Neural cell (in vitro differentiated cells): ENCODE measurements at regions not wholly inside any gene's neighbourhood (a gene's known extent, or its start where the extent isn't known, plus 50 kb on each side); places are given as distances from the start of the nearest gene placed in this dataset.

Source experiments
- H2AFZ ChIP-seq: fragments of 200-600, 300-800 bp; sonication (generic), shearing (Covaris generic); 2 replicates; pipeline ENCODE4 v1.6.0; 2014; ENCODE audit warnings: low read depth, mild to moderate bottlenecking, antibody characterized with exemption, low read length, moderate library complexity
- H3F3A ChIP-seq: fragments of 200-600 bp; shearing (Covaris generic); 2 replicates; pipeline ENCODE4 v1.6.1; 2016; ENCODE audit warnings: mild to moderate bottlenecking, moderate library complexity, mixed read lengths, antibody characterized with exemption, low read length; ENCODE audit not compliant: insufficient read depth, poor library complexity, severe bottlenecking
- H3K27ac ChIP-seq: fragments of 200-600, 300-800 bp; sonication (generic), shearing (Covaris generic); 2 replicates; pipeline ENCODE4 v1.5.1; 2014; ENCODE audit warnings: mild to moderate bottlenecking, low read length, moderate library complexity
- H3K27me3 ChIP-seq: fragments of 300-800, 200-600 bp; sonication (generic), shearing (Covaris generic); 2 replicates; pipeline ENCODE4 v1.6.0; 2014; ENCODE audit warnings: mild to moderate bottlenecking, low read depth, low read length, moderate library complexity; ENCODE audit not compliant: insufficient read depth
- H3K36me3 ChIP-seq: fragments of 300-800, 200-600 bp; sonication (generic), shearing (Covaris generic); 2 replicates; pipeline ENCODE4 v1.5.1; 2014; ENCODE audit warnings: mild to moderate bottlenecking, antibody characterized with exemption, low read length, moderate library complexity; ENCODE audit not compliant: insufficient read depth
- H3K4me2 ChIP-seq: fragments of 300-800, 200-600 bp; sonication (generic), shearing (Covaris generic); 2 replicates; pipeline ENCODE4 v1.6.0; 2014; ENCODE audit warnings: mild to moderate bottlenecking, low read length
- H3K4me3 ChIP-seq: fragments of 300-800, 200-600 bp; sonication (generic), shearing (Covaris generic); 2 replicates; pipeline ENCODE4 v1.5.1; 2014; ENCODE audit warnings: mild to moderate bottlenecking, low read length, moderate library complexity
- H3K79me2 ChIP-seq: fragments of 200-600 bp; shearing (Covaris generic); replicated peaks from 2 replicates; pipeline ENCODE4 v1.6.0; 2014; ENCODE audit warnings: mild to moderate bottlenecking, low read length, moderate library complexity; ENCODE audit not compliant: insufficient read depth
- H3K9ac ChIP-seq: fragments of 300-800, 200-600 bp; sonication (generic), shearing (Covaris generic); 2 replicates; pipeline ENCODE4 v1.6.1; 2016; ENCODE audit warnings: mild to moderate bottlenecking, low read length, mixed read lengths
- H3K9me2 ChIP-seq: fragments of 200-600 bp; shearing (Covaris generic); 2 replicates; pipeline ENCODE4 v1.6.1; 2016; ENCODE audit warnings: mild to moderate bottlenecking, low read length, mixed read lengths; ENCODE audit not compliant: insufficient read depth
- H3K9me3 ChIP-seq: fragments of 200-600, 300-800 bp; sonication (generic), shearing (Covaris generic); 2 replicates; pipeline ENCODE4 v1.6.1; 2016; ENCODE audit warnings: mild to moderate bottlenecking, mixed run types, low read length, moderate library complexity, mixed read lengths
- H4K20me1 ChIP-seq: fragments of 200-600 bp; shearing (Covaris generic); 2 replicates; pipeline ENCODE4 v1.6.1; 2016; ENCODE audit warnings: mild to moderate bottlenecking, mixed run types; ENCODE audit not compliant: insufficient read depth
- EP300 ChIP-seq: fragments of 450-650 bp; conservative IDR thresholded peaks from 2 replicates; pipeline ENCODE4 v1.6.1; 2014; ENCODE audit warnings: antibody characterized with exemption, mild to moderate bottlenecking, moderate library complexity; ENCODE audit not compliant: poor library complexity, severe bottlenecking
- EZH2 ChIP-seq: fragments of 200-600, 300-800 bp; shearing (Covaris generic), sonication (generic); IDR thresholded peaks from 2 replicates; pipeline ENCODE4 v1.6.1; 2014; ENCODE audit warnings: antibody characterized with exemption, low read length, borderline replicate concordance, mild to moderate bottlenecking; ENCODE audit not compliant: insufficient read depth, poor library complexity, severe bottlenecking
- MXI1 ChIP-seq: fragments of 450-650 bp; conservative IDR thresholded peaks from 2 replicates; pipeline ENCODE4 v1.6.1; 2014; ENCODE audit warnings: antibody characterized with exemption, mild to moderate bottlenecking; ENCODE audit not compliant: poor library complexity, severe bottlenecking
- POLR2AphosphoS5 ChIP-seq: IDR thresholded peaks from 2 replicates; pipeline ENCODE4 v1.6.1; 2012
- RAD21 ChIP-seq: fragments of 450-650 bp; conservative IDR thresholded peaks from 2 replicates; pipeline ENCODE4 v1.6.1; 2014; ENCODE audit warnings: antibody characterized with exemption, mild to moderate bottlenecking, moderate library complexity
- REST ChIP-seq: IDR thresholded peaks from 2 replicates; pipeline ENCODE4 v1.6.1; 2012; ENCODE audit warnings: borderline replicate concordance
- SMC3 ChIP-seq: fragments of 450-650 bp; conservative IDR thresholded peaks from 2 replicates; pipeline ENCODE4 v1.6.1; 2014; ENCODE audit warnings: antibody characterized with exemption, mild to moderate bottlenecking, moderate library complexity; ENCODE audit not compliant: poor library complexity
- TAF1 ChIP-seq: IDR thresholded peaks from 2 replicates; pipeline ENCODE4 v1.6.1; 2012; ENCODE audit warnings: low read depth
- TF ChIP-seq, protein P1 (sequence below): fragments of 450-650 bp; IDR thresholded peaks from 2 replicates; pipeline ENCODE4 v1.5.1; 2014; ENCODE audit warnings: antibody characterized with exemption, mild to moderate bottlenecking, moderate library complexity; ENCODE audit not compliant: poor library complexity, severe bottlenecking

DNA sequence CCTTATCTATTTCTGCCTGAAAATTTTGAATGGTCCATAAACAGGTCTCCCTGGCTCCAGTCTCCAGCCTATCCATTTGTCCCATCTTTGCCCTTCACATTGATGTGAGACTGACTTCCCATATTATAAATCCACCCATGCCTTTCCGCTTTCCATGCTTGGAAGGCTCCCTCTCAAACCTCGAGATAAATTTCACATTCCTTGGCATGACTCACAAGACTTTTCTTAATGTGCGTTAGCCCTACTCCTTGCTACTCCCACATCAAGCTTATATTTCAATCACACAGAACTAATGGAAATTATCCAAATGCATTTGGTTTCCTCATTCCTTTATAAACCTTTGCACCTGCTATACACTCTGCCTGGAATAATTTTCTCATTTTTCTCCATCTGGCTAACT lies 163.7 kb upstream of the NTM start:
- no peaks in the 10 kb centered on the region for H3K9me2 ChIP-seq
- no peak overlapping the region for H3K9ac ChIP-seq
- no peaks in the 10 kb centered on the region for H3K9me3 ChIP-seq
- H2AFZ ChIP-seq: no peak overlapping the region
- no peaks in the 10 kb centered on the region for H3K79me2 ChIP-seq
- H3F3A ChIP-seq: no peaks in the 10 kb centered on the region
- no peaks in the 10 kb centered on the region for H4K20me1 ChIP-seq
- H3K27ac ChIP-seq: no peak overlapping the region
- no peak overlapping the region for H3K4me3 ChIP-seq
- no peak for TF ChIP-seq MXI1
- TF ChIP-seq EP300: no peak
- TF ChIP-seq TAF1: no peak
- no peak for TF ChIP-seq RAD21
- no peak for TF ChIP-seq EZH2
- TF ChIP-seq POLR2AphosphoS5: no peak
- no peak for TF ChIP-seq SMC3
- TF ChIP-seq, protein P1, sequence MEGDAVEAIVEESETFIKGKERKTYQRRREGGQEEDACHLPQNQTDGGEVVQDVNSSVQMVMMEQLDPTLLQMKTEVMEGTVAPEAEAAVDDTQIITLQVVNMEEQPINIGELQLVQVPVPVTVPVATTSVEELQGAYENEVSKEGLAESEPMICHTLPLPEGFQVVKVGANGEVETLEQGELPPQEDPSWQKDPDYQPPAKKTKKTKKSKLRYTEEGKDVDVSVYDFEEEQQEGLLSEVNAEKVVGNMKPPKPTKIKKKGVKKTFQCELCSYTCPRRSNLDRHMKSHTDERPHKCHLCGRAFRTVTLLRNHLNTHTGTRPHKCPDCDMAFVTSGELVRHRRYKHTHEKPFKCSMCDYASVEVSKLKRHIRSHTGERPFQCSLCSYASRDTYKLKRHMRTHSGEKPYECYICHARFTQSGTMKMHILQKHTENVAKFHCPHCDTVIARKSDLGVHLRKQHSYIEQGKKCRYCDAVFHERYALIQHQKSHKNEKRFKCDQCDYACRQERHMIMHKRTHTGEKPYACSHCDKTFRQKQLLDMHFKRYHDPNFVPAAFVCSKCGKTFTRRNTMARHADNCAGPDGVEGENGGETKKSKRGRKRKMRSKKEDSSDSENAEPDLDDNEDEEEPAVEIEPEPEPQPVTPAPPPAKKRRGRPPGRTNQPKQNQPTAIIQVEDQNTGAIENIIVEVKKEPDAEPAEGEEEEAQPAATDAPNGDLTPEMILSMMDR: no peak
- TF ChIP-seq REST: no peak
- H3K27me3 ChIP-seq: no peaks in the 10 kb centered on the region
- H3K36me3 ChIP-seq: no peaks in the 10 kb centered on the region
- H3K4me2 ChIP-seq: no peak overlapping the region

DNA sequence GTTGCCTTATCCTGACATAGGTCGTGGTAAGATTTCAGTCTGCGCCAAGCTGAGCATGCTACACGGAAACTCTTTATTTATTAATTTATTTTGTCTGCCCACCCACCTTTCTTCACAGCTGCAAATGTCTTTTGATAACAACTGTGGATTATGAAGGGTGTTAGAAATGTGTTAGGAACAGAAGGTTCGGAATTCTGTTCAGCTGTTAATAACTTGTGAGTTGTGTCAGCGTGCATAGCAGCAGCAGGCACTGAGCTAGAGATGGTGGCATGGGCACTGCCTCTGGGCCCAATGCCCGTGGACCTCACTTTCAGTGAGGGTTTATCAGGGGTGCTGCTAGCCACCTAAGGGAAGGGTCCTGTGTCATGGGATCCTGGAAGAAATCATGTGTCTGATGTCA lies 162.5 kb upstream of the NTM start:
- no peak for TF ChIP-seq EP300
- no peak for TF ChIP-seq RAD21
- TF ChIP-seq EZH2: no peak
- TF ChIP-seq MXI1: no peak
- TF ChIP-seq SMC3: no peak
- TF ChIP-seq, protein P1: no peak
- TF ChIP-seq TAF1: no peak
- no peak for TF ChIP-seq REST
- no peak for TF ChIP-seq POLR2AphosphoS5
- Histone ChIP-seq H3K9me2 (no peaks in the 10 kb centered on the region), H4K20me1 (no peaks in the 10 kb centered on the region), H3K4me3 (no peak overlapping the region), H2AFZ (no peak overlapping the region), H3K36me3 (no peaks in the 10 kb centered on the region), H3K4me2 (no peak overlapping the region), H3K79me2 (no peaks in the 10 kb centered on the region), H3K27ac (no peak overlapping the region), H3F3A (no peaks in the 10 kb centered on the region), H3K9me3 (no peaks in the 10 kb centered on the region), H3K27me3 (no peaks in the 10 kb centered on the region), H3K9ac (no peak overlapping the region)
